Neural progenitor cell (in vitro differentiated cells): ENCODE measurements at regions not wholly inside any gene's neighbourhood (a gene's known extent, or its start where the extent isn't known, plus 50 kb on each side); places are given as distances from the start of the nearest gene placed in this dataset.

Experiments
- DNase-seq: peaks from one replicate; pipeline ENCODE4 v3.0.0-alpha.2; 2016; ENCODE audit warnings: low spot score
- H2AFZ ChIP-seq: fragments of 200-600 bp; sonication (generic); replicated peaks from 2 replicates; pipeline ENCODE4 v1.6.1; 2016; ENCODE audit warnings: antibody characterized with exemption
- H3F3A ChIP-seq: fragments of 200-600 bp; sonication (generic); 2 replicates; pipeline ENCODE4 v1.6.1; 2016; ENCODE audit warnings: antibody characterized with exemption, low read depth
- H3K27ac ChIP-seq: fragments of 200-600 bp; sonication (generic); 2 replicates; pipeline ENCODE4 v1.5.1; 2016; ENCODE audit warnings: mild to moderate bottlenecking
- H3K27me3 ChIP-seq: fragments of 200-600 bp; sonication (generic); 2 replicates; pipeline ENCODE4 v1.6.1; 2016; ENCODE audit warnings: mild to moderate bottlenecking, moderate library complexity
- H3K36me3 ChIP-seq: fragments of 200-600 bp; sonication (generic); 2 replicates; pipeline ENCODE4 v1.5.1; 2016
- H3K4me1 ChIP-seq: fragments of 200-600 bp; sonication (generic); 2 replicates; pipeline ENCODE4 v1.6.1; 2016; ENCODE audit warnings: mixed run types
- H3K4me2 ChIP-seq: fragments of 200-600 bp; sonication (generic); 2 replicates; pipeline ENCODE4 v1.6.1; 2016
- H3K4me3 ChIP-seq: fragments of 200-600 bp; sonication (generic); 2 replicates; pipeline ENCODE4 v1.5.1; 2016
- H3K79me2 ChIP-seq: fragments of 200-600 bp; sonication (generic); 2 replicates; pipeline ENCODE4 v1.6.1; 2016; ENCODE audit warnings: low read depth
- H3K9ac ChIP-seq: fragments of 200-600 bp; sonication (generic); 2 replicates; pipeline ENCODE4 v1.6.1; 2016
- H3K9me3 ChIP-seq: fragments of 200-600 bp; sonication (generic); 2 replicates; pipeline ENCODE4 v1.5.1; 2016; ENCODE audit warnings: low read depth
- H4K20me1 ChIP-seq: fragments of 200-600 bp; sonication (generic); 2 replicates; pipeline ENCODE4 v1.6.1; 2016; ENCODE audit warnings: low read depth
- H3K27ac Mint-ChIP-seq: 3 replicates; pipeline ENCODE4 v1.8.0; 2021; ENCODE audit warnings: mixed read lengths
- H3K27me3 Mint-ChIP-seq: 2 replicates; pipeline ENCODE4 v1.8.0; 2022; ENCODE audit warnings: low read depth, mild to moderate bottlenecking, inconsistent platforms, moderate library complexity, mixed read lengths; ENCODE audit not compliant: insufficient read depth
- H3K36me3 Mint-ChIP-seq: 3 replicates; pipeline ENCODE4 v1.8.0; 2021; ENCODE audit warnings: mixed read lengths
- H3K4me1 Mint-ChIP-seq: 3 replicates; pipeline ENCODE4 v1.8.0; 2021; ENCODE audit warnings: mixed read lengths
- H3K4me3 Mint-ChIP-seq: 3 replicates; pipeline ENCODE4 v1.8.0; 2021; ENCODE audit warnings: mild to moderate bottlenecking, moderate library complexity, mixed read lengths
- H3K9me3 Mint-ChIP-seq: 3 replicates; pipeline ENCODE4 v1.8.0; 2020; ENCODE audit warnings: mixed read lengths
- EZH2 ChIP-seq: fragments of 200-600 bp; sonication (generic); IDR thresholded peaks from 2 replicates; pipeline ENCODE4 v1.6.1; 2017; ENCODE audit warnings: antibody characterized with exemption, mild to moderate bottlenecking, moderate library complexity
- EZH2phosphoT487 ChIP-seq: fragments of 200-600 bp; sonication (generic); IDR thresholded peaks from 2 replicates; pipeline ENCODE4 v1.6.1; 2017; ENCODE audit warnings: antibody characterized with exemption
- TF ChIP-seq, protein P1 (sequence below): fragments of 200-600 bp; sonication (generic); IDR thresholded peaks from 2 replicates; pipeline ENCODE4 v1.5.1; 2017; ENCODE audit warnings: antibody characterized with exemption, mild to moderate bottlenecking

DNA sequence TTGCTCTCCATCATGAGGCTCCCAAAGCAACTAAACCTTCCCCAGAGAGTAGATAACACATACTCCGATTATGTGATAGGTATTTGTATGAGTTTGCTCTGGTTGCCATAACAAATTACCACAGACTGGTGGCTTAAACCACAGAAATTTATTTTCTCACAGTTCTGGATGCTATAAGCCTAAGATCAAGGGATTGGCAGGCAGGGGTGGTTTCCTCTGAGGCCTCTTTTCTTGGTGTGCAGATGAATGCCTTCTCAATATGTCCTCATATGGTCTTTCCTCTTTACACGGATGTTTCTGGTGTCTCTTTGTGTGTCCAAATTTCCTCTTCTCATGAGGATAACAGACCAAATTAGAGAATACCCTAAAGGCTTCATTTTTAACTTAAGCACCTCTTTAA lies 285.8 kb upstream of the GRIP1 start:
- H3K4me1 Mint-ChIP-seq = peaks cover 27% of the 10 kb centered on the region
- H3K9ac ChIP-seq = no peak overlapping the region
- H3K36me3 Mint-ChIP-seq = peaks cover 2% of the 10 kb centered on the region
- H3K9me3 Mint-ChIP-seq = no peaks in the 10 kb centered on the region
- no peaks in the 10 kb centered on the region for H3K36me3 ChIP-seq
- peaks cover 6% of the 10 kb centered on the region for H4K20me1 ChIP-seq
- H3K27me3 ChIP-seq = no peaks in the 10 kb centered on the region
- H3K4me3 Mint-ChIP-seq = no peak overlapping the region
- no peaks in the 10 kb centered on the region for H3F3A ChIP-seq
- no peaks in the 10 kb centered on the region for H3K9me3 ChIP-seq
- no peaks in the 10 kb centered on the region for H3K79me2 ChIP-seq
- DNase-seq = no peak
- no peaks in the 10 kb centered on the region for H3K4me1 ChIP-seq
- H2AFZ ChIP-seq = no peak overlapping the region
- TF ChIP-seq EZH2phosphoT487 (no peak), EZH2 (no peak)
- TF ChIP-seq, protein P1, sequence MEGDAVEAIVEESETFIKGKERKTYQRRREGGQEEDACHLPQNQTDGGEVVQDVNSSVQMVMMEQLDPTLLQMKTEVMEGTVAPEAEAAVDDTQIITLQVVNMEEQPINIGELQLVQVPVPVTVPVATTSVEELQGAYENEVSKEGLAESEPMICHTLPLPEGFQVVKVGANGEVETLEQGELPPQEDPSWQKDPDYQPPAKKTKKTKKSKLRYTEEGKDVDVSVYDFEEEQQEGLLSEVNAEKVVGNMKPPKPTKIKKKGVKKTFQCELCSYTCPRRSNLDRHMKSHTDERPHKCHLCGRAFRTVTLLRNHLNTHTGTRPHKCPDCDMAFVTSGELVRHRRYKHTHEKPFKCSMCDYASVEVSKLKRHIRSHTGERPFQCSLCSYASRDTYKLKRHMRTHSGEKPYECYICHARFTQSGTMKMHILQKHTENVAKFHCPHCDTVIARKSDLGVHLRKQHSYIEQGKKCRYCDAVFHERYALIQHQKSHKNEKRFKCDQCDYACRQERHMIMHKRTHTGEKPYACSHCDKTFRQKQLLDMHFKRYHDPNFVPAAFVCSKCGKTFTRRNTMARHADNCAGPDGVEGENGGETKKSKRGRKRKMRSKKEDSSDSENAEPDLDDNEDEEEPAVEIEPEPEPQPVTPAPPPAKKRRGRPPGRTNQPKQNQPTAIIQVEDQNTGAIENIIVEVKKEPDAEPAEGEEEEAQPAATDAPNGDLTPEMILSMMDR = no peak
- no peak overlapping the region for H3K4me2 ChIP-seq
- no peak overlapping the region for H3K4me3 ChIP-seq
- no peak overlapping the region for H3K27ac Mint-ChIP-seq
- H3K27ac ChIP-seq = no peak overlapping the region
- no peaks in the 10 kb centered on the region for H3K27me3 Mint-ChIP-seq

DNA sequence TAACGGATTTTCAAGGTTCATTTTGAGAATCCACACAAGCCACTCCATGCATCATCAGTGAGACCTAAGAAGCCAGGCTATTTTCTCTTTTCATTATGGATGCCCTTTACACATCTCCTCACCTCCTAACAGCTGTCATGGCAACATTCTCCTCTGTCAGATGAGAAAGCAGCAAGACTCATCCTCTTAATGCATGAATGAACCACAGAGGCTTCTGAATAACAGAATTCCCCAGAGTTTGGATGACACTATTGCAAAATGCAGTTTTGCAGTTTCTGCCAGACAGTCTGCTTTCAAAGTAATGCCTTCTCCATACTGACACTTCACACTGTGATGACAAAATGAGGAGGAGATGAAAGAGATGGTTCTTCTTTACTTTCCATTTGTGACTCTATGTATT lies 286.7 kb upstream of the GRIP1 start:
- H3K27ac Mint-ChIP-seq = no peak overlapping the region
- H3K9me3 Mint-ChIP-seq = no peaks in the 10 kb centered on the region
- H3K27me3 ChIP-seq = no peaks in the 10 kb centered on the region
- no peak overlapping the region for H2AFZ ChIP-seq
- H3K4me3 Mint-ChIP-seq = no peak overlapping the region
- H3K79me2 ChIP-seq = no peaks in the 10 kb centered on the region
- H3F3A ChIP-seq = no peaks in the 10 kb centered on the region
- H3K4me1 Mint-ChIP-seq = peaks cover 29% of the 10 kb centered on the region
- no peaks in the 10 kb centered on the region for H4K20me1 ChIP-seq
- TF ChIP-seq EZH2 (no peak), EZH2phosphoT487 (no peak)
- TF ChIP-seq, protein P1 = no peak
- no peaks in the 10 kb centered on the region for H3K27me3 Mint-ChIP-seq
- H3K9ac ChIP-seq = no peak overlapping the region
- no peak overlapping the region for H3K4me2 ChIP-seq
- no peaks in the 10 kb centered on the region for H3K4me1 ChIP-seq
- no peaks in the 10 kb centered on the region for H3K9me3 ChIP-seq
- H3K36me3 Mint-ChIP-seq = peaks cover 2% of the 10 kb centered on the region
- no peak for DNase-seq
- H3K36me3 ChIP-seq = no peaks in the 10 kb centered on the region
- H3K27ac ChIP-seq = no peak overlapping the region
- H3K4me3 ChIP-seq = no peak overlapping the region

DNA sequence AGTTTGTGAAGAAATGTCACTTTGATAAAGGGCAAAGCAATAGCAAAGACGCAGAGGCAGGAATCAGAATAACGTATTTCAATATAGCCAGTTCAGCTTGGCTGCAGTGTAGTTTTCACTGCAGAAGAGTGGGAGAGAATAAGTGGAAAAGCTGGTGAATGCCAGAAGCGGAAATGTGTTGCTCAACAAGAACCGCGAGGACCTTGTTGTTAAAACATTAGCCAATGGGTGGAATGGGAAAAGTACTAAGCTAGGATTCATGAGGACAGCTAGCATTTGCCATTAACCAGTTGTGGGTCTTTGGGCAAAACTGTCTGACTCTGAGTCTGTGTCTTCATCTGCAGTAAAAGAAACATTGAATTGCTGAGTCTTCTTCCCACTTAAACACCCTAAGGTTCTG lies 292.9 kb upstream of the GRIP1 start:
- no peaks in the 10 kb centered on the region for H3K79me2 ChIP-seq
- no peak overlapping the region for H3K27ac ChIP-seq
- TF ChIP-seq, protein P1 = no peak
- TF ChIP-seq EZH2phosphoT487 (no peak), EZH2 (no peak)
- H3K9me3 Mint-ChIP-seq = no peaks in the 10 kb centered on the region
- H3K36me3 ChIP-seq = no peaks in the 10 kb centered on the region
- no peak overlapping the region for H2AFZ ChIP-seq
- H3K9me3 ChIP-seq = no peaks in the 10 kb centered on the region
- no peaks in the 10 kb centered on the region for H3K27me3 Mint-ChIP-seq
- H3K9ac ChIP-seq = no peak overlapping the region
- H3K4me2 ChIP-seq = no peak overlapping the region
- no peaks in the 10 kb centered on the region for H4K20me1 ChIP-seq
- no peaks in the 10 kb centered on the region for H3K4me1 ChIP-seq
- no peak for DNase-seq
- no peak overlapping the region for H3K27ac Mint-ChIP-seq
- peaks cover 5% of the 10 kb centered on the region for H3K4me1 Mint-ChIP-seq
- H3K4me3 ChIP-seq = no peak overlapping the region
- H3K4me3 Mint-ChIP-seq = no peak overlapping the region
- no peaks in the 10 kb centered on the region for H3F3A ChIP-seq
- no peaks in the 10 kb centered on the region for H3K36me3 Mint-ChIP-seq
- H3K27me3 ChIP-seq = no peaks in the 10 kb centered on the region

DNA sequence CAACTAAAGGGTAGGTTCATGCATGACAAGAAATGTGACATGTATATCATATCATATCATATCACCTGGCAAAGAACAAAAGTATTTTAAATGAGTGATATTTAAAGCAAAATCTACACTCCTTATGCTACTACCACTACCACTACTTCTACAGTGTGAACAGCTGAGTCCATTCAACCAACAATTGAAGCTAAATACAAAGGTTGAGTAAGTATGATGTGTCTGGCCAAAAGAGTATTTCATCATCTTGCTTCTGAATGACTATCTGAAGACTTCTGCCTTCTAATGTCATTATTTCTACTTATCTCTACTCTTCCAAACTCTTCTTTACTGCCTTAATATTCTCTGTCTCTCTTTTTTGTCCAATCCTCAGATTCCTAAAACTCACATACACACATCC lies 292.6 kb upstream of the CAND1 start:
- H3K27ac Mint-ChIP-seq = no peak overlapping the region
- Histone ChIP-seq H2AFZ (no peak overlapping the region), H3K27me3 (no peaks in the 10 kb centered on the region)

More for the DNA sequence above, 292.6 kb upstream of the CAND1 start:
- H3K36me3 ChIP-seq = no peaks in the 10 kb centered on the region
- H3K9ac ChIP-seq = no peak overlapping the region
- no peak for DNase-seq
- H3K4me1 ChIP-seq = no peaks in the 10 kb centered on the region
- TF ChIP-seq EZH2 = no peak
- no peak for TF ChIP-seq EZH2phosphoT487
- TF ChIP-seq, protein P1 = no peak
- no peaks in the 10 kb centered on the region for H3K9me3 Mint-ChIP-seq
- no peak overlapping the region for H3K4me2 ChIP-seq
- H4K20me1 ChIP-seq = no peaks in the 10 kb centered on the region
- H3K27me3 Mint-ChIP-seq = no peaks in the 10 kb centered on the region
- no peaks in the 10 kb centered on the region for H3K36me3 Mint-ChIP-seq
- no peaks in the 10 kb centered on the region for H3K79me2 ChIP-seq
- no peak overlapping the region for H3K27ac ChIP-seq
- H3F3A ChIP-seq = no peaks in the 10 kb centered on the region
- no peaks in the 10 kb centered on the region for H3K4me1 Mint-ChIP-seq
- H3K4me3 ChIP-seq = no peak overlapping the region
- H3K4me3 Mint-ChIP-seq = no peak overlapping the region
- no peaks in the 10 kb centered on the region for H3K9me3 ChIP-seq
